GM12864 (cell line): ENCODE measurements at regions not wholly inside any gene's neighbourhood (a gene's known extent, or its start where the extent isn't known, plus 50 kb on each side); places are given as distances from the start of the nearest gene placed in this dataset.

Experiments used
- DNase-seq: peaks from one replicate; pipeline ENCODE4 v3.0.0-alpha.2; 2011; ENCODE audit warnings: low read depth
- H3K4me3 ChIP-seq: 2 replicates; pipeline ENCODE4 v1.5.1; 2011; ENCODE audit warnings: mild to moderate bottlenecking, low read depth, low read length, control low read depth
- CTCF ChIP-seq: IDR thresholded peaks from 2 replicates; pipeline ENCODE4 v1.5.1; 2011; ENCODE audit warnings: low read depth, mild to moderate bottlenecking, moderate library complexity, low read length, control low read depth, inconsistent platforms; ENCODE audit errors: missing control alignments

- no peak for TF ChIP-seq CTCF
- H3K4me3 ChIP-seq = no peak overlapping the region
- no peak for DNase-seq
Measured at GRCh38 chr7:98724591-98724990, 107.5 kb downstream of the NPTX2 start.

GRCh38 chr7:98727146-98727709 lies 110.1 kb downstream of the NPTX2 start:
- no peak for TF ChIP-seq CTCF
- DNase-seq = no peak
- no peak overlapping the region for H3K4me3 ChIP-seq

- TF ChIP-seq CTCF = no peak
- no peak overlapping the region for H3K4me3 ChIP-seq
- DNase-seq = no peak
Measured at GRCh38 chr7:98728555-98728954, 111.5 kb downstream of the NPTX2 start.

- TF ChIP-seq CTCF = no peak
- H3K4me3 ChIP-seq = no peak overlapping the region
Measured at GRCh38 chr7:98729121-98729520, 112.0 kb downstream of the NPTX2 start.

GRCh38 chr7:98730326-98730725 lies 113.2 kb downstream of the NPTX2 start:
- H3K4me3 ChIP-seq = no peak overlapping the region
- no peak for TF ChIP-seq CTCF
- no peak for DNase-seq

More at GRCh38 chr7:98729121-98729520, 112.0 kb downstream of the NPTX2 start:
- no peak for DNase-seq

- no peak for DNase-seq
- no peak for TF ChIP-seq CTCF
- no peak overlapping the region for H3K4me3 ChIP-seq
Measured at GRCh38 chr7:98731651-98732050, 114.6 kb downstream of the NPTX2 start.

GRCh38 chr7:98733036-98733435 lies 116.0 kb downstream of the NPTX2 start:
- H3K4me3 ChIP-seq = no peak overlapping the region
- peak; percentile 46 for DNase-seq
- peak; percentile 90 for TF ChIP-seq CTCF
